ENCODE measurements at regions not wholly inside any gene's neighbourhood (a gene's known extent, or its start where the extent isn't known, plus 50 kb on each side); places are given as distances from the start of the nearest gene placed in this dataset.
"Not testable (repeated sequence)": the region's sequence is repeated elsewhere in the genome, so short reads cannot be mapped to it uniquely, and the experiment has no call there.

DNA sequence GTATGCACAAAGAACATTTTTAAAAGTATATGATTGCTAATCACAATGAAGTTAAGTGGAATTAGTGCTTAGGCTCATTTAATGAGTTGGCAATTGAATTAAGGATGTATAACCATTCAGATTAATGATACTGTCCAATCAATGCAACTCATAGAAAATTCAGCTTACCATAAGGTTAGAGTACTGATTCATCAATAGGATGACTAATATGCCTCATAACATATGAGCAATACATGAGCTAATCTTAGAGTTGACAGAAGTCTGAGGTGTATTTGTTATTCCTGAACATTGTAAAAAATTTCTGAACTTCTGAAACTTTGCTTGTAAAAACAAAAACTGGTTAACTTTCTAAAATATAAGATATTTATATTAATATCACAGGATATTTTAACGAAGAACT is 118.3 kb upstream of the NETO1 start:
- DNase-seq, result no peak
- no peak for ATAC-seq (ENCODE audit: low FRiP score)
- Histone ChIP-seq H3K4me1 (ENCODE audit: control insufficient read depth in 1 of 2, insufficient read depth in 2 of 2, low read length in 2 of 2) (no peaks in the 10 kb centered on the region), H3K27ac (ENCODE audit: low read depth in 1 of 2, low read length in 2 of 2) (no peak overlapping the region), H3K9me3 (ENCODE audit: control insufficient read depth, low read length) (no peaks in the 10 kb centered on the region), H3K4me3 (ENCODE audit: low read length in 2 of 2) (no peak overlapping the region), H3K27me3 (ENCODE audit: control insufficient read depth in 1 of 2, insufficient read depth in 2 of 2, low read length in 1 of 2) (no peaks in the 10 kb centered on the region), H3K36me3 (ENCODE audit: control insufficient read depth in 1 of 2, insufficient read depth in 2 of 2, low read length in 1 of 2) (no peaks in the 10 kb centered on the region)
- intact Hi-C loops (cut with DNase I), result no loop called here
- WGBS, 2 donors, result 75 to 85% methylated on average over 1 of the region's 1 CpG

DNA sequence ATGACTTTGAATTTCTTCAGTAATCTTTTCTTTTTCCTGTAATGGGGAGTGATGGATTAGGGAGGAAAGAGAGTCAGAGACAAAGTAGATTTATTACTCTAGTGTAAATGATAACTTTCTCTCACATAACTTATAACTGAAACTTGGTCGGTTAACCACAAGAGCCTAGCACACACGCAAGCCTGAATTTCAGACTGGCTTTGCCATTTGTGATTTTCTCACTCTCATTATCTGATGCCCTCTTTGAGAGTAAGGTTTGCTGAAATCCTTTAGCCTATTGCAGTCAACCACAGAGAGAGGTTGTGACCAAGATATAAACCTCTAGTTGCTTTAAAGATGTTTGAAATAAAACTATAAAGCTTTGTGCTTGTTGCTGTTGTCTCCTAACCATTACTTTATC is 117.9 kb upstream of the NETO1 start:
- no peaks in the 10 kb centered on the region for H3K9me3 ChIP-seq (ENCODE audit: control insufficient read depth, low read length)
- H3K27ac ChIP-seq (ENCODE audit: low read depth in 1 of 2, low read length in 2 of 2), result no peak overlapping the region
- no peaks in the 10 kb centered on the region for H3K4me1 ChIP-seq (ENCODE audit: control insufficient read depth in 1 of 2, insufficient read depth in 2 of 2, low read length in 2 of 2)
- WGBS, 2 donors, result 34 to 67% methylated on average over 2 of the region's 2 CpGs
- ATAC-seq (ENCODE audit: low FRiP score) (no peak), DNase-seq (no peak)
- H3K27me3 ChIP-seq (ENCODE audit: control insufficient read depth in 1 of 2, insufficient read depth in 2 of 2, low read length in 1 of 2), result no peaks in the 10 kb centered on the region
- intact Hi-C loops (cut with DNase I), result no loop called here
- H3K36me3 ChIP-seq (ENCODE audit: control insufficient read depth in 1 of 2, insufficient read depth in 2 of 2, low read length in 1 of 2), result no peaks in the 10 kb centered on the region
- no peak overlapping the region for H3K4me3 ChIP-seq (ENCODE audit: low read length in 2 of 2)

DNA sequence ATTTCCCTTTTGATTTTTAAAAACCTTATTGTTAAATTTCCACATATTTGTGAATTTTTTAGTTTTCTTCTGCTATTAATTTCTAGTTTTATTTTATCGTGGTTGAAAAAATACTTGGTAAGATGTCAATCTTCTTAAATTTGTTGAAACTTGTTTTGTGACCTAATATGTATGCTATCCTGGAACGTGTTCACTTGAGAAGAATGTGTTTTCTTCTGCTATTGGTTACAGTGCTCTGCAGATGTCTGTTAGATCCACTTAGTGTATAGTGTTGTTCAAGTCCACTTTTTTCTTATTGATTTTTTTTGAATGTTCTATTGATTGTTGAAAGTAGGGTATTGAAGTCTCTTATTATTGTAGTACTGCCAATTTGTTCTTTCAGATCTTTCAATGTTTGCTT is 116.5 kb upstream of the NETO1 start:
- H3K36me3 ChIP-seq (ENCODE audit: control insufficient read depth in 1 of 2, insufficient read depth in 2 of 2, low read length in 1 of 2), result no peaks in the 10 kb centered on the region
- no peaks in the 10 kb centered on the region for H3K4me1 ChIP-seq (ENCODE audit: control insufficient read depth in 1 of 2, insufficient read depth in 2 of 2, low read length in 2 of 2)
- DNase-seq (no peak), ATAC-seq (ENCODE audit: low FRiP score) (no peak)
- no peak overlapping the region for H3K4me3 ChIP-seq (ENCODE audit: low read length in 2 of 2)
- H3K27me3 ChIP-seq (ENCODE audit: control insufficient read depth in 1 of 2, insufficient read depth in 2 of 2, low read length in 1 of 2), result no peaks in the 10 kb centered on the region
- no peaks in the 10 kb centered on the region for H3K9me3 ChIP-seq (ENCODE audit: control insufficient read depth, low read length)
- intact Hi-C loops (cut with DNase I), result no loop called here
- no peak overlapping the region for H3K27ac ChIP-seq (ENCODE audit: low read depth in 1 of 2, low read length in 2 of 2)
- WGBS, 2 donors, result 72 to 73% methylated on average over 2 of the region's 2 CpGs

DNA sequence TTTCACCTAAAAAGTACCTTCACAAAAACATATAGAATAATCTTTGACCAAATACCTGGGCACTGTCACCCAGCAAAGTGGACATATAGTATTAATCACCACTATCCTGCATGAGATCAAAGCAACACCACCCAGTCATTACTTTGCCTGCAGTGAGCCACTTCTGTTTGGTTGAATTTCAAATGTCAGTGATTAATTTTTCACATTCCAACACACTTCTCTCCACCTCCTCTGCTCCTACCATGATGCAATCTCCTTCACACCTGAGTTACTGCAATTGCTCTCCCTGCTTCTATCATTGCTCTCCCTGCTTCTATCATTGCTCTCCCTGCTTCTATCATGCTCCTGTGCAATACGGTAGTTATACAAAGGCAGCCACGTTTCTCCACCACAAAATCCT is 106.1 kb upstream of the NETO1 start:
- peaks cover 2% of the 10 kb centered on the region for H3K9me3 ChIP-seq (ENCODE audit: control insufficient read depth, low read length)
- no peaks in the 10 kb centered on the region for H3K36me3 ChIP-seq (ENCODE audit: control insufficient read depth in 1 of 2, insufficient read depth in 2 of 2, low read length in 1 of 2)
- no peak overlapping the region for H3K27ac ChIP-seq (ENCODE audit: low read depth in 1 of 2, low read length in 2 of 2)
- DNase-seq (no peak), ATAC-seq (ENCODE audit: low FRiP score) (no peak)
- 73 to 77% methylated on average over 2 of the region's 2 CpGs for WGBS, 2 donors
- no peaks in the 10 kb centered on the region for H3K27me3 ChIP-seq (ENCODE audit: control insufficient read depth in 1 of 2, insufficient read depth in 2 of 2, low read length in 1 of 2)
- no peak overlapping the region for H3K4me3 ChIP-seq (ENCODE audit: low read length in 2 of 2)
- H3K4me1 ChIP-seq (ENCODE audit: control insufficient read depth in 1 of 2, insufficient read depth in 2 of 2, low read length in 2 of 2), result no peaks in the 10 kb centered on the region
- intact Hi-C loops (cut with DNase I), result no loop called here

DNA sequence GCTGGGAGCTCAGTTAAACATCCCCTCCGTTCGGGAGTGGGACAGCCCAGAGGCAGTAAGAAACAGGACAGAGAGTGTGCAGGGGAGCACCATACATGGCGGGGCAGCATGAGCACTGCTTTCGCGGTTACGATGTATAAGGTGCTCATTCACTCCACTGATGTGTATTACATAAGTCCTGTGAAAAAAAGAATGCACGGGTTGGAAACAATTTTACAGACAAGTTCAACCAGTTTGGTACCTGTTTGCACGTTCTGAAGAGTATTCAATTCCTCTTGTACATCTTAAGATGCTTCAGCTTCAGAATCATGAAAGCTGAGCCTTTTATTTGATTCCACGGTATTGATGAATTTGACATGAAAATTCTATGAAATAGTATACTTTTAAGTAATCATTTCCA is 97.8 kb upstream of the NETO1 start:
- intact Hi-C loops (cut with DNase I), result no loop called here
- H3K27me3 ChIP-seq (ENCODE audit: control insufficient read depth in 1 of 2, insufficient read depth in 2 of 2, low read length in 1 of 2), result no peaks in the 10 kb centered on the region
- H3K4me3 ChIP-seq (ENCODE audit: low read length in 2 of 2), result no peak overlapping the region
- DNase-seq, result no peak
- no peaks in the 10 kb centered on the region for H3K36me3 ChIP-seq (ENCODE audit: control insufficient read depth in 1 of 2, insufficient read depth in 2 of 2, low read length in 1 of 2)
- no peak overlapping the region for H3K27ac ChIP-seq (ENCODE audit: low read depth in 1 of 2, low read length in 2 of 2)
- no peaks in the 10 kb centered on the region for H3K4me1 ChIP-seq (ENCODE audit: control insufficient read depth in 1 of 2, insufficient read depth in 2 of 2, low read length in 2 of 2)
- peaks cover 4% of the 10 kb centered on the region for H3K9me3 ChIP-seq (ENCODE audit: control insufficient read depth, low read length)
- 86 to 87% methylated on average over 9 of the region's 9 CpGs for WGBS, 2 donors
- no peak for ATAC-seq (ENCODE audit: low FRiP score)

DNA sequence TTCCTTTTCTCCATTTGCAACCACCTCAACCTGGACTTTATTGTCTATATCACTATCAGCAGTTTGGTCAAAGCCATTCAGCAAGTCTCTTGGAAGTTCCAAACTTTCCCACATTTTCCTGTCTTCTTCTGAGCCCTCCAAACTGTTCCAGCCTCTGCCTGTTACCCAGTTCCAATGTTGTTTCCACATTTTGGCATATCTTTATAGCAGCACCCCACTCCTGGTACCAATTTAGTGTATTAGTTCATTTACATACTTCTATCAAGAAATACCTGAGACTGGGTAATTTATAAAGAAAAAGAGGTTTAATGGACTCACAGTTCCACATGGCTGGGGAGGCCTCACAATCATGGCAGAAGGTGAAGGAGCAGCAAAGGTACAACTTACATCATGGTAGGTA is 90.4 kb upstream of the NETO1 start:
- H3K27me3 ChIP-seq (ENCODE audit: control insufficient read depth in 1 of 2, insufficient read depth in 2 of 2, low read length in 1 of 2); H3K4me1 ChIP-seq (ENCODE audit: control insufficient read depth in 1 of 2, insufficient read depth in 2 of 2, low read length in 2 of 2); H3K4me3 ChIP-seq (ENCODE audit: low read length in 2 of 2); H3K36me3 ChIP-seq (ENCODE audit: control insufficient read depth in 1 of 2, insufficient read depth in 2 of 2, low read length in 1 of 2); intact Hi-C loops (cut with DNase I); H3K27ac ChIP-seq (ENCODE audit: low read depth in 1 of 2, low read length in 2 of 2); ATAC-seq (ENCODE audit: low FRiP score); H3K9me3 ChIP-seq (ENCODE audit: control insufficient read depth, low read length); DNase-seq: not testable (repeated sequence)

DNA sequence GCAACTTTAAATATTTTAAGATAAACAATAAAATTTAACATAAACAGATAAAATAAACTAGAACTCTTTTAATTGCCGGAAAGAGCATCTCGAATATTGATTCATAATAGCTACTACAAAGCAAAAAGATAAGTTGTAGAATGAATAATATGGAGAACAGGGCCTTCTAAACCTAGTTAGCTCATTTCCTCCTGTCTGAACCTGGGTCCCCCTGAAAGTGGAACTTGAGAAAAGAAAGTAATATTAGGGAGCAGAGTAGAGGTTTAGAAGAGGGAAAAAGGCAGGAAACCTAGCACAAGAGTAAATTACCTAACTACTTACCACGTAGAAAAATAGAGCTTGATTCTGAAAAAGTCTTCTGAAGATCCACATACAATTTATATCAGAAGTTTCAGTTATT is 80.7 kb upstream of the NETO1 start:
- Histone ChIP-seq H3K36me3 (ENCODE audit: control insufficient read depth in 1 of 2, insufficient read depth in 2 of 2, low read length in 1 of 2) (no peaks in the 10 kb centered on the region), H3K27me3 (ENCODE audit: control insufficient read depth in 1 of 2, insufficient read depth in 2 of 2, low read length in 1 of 2) (no peaks in the 10 kb centered on the region), H3K9me3 (ENCODE audit: control insufficient read depth, low read length) (no peaks in the 10 kb centered on the region), H3K27ac (ENCODE audit: low read depth in 1 of 2, low read length in 2 of 2) (no peak overlapping the region), H3K4me1 (ENCODE audit: control insufficient read depth in 1 of 2, insufficient read depth in 2 of 2, low read length in 2 of 2) (no peaks in the 10 kb centered on the region), H3K4me3 (ENCODE audit: low read length in 2 of 2) (no peak overlapping the region)
- intact Hi-C loops (cut with DNase I), result no loop called here
- ATAC-seq (ENCODE audit: low FRiP score) (no peak), DNase-seq (no peak)
- 47 to 68% methylated on average over 3 of the region's 3 CpGs for WGBS, 2 donors

DNA sequence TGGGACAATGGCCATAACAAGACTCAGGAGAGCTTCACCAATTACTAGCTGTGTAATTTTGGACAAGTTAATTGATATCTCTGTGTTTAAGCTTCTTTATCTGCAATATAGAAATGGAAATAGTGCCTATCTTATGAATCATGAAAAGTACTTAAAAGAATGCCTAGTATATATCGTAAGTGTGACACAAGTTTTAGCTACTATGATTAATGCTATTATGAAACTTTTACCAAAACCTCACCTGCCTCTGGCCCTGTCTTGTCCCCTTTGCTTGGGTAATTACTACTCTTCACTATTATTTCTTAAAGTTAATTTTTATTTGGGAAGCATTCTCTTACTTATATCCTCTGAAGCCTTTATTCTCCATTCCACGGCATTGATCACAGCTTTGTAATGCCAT is 75.0 kb upstream of the NETO1 start:
- Histone ChIP-seq H3K27ac (ENCODE audit: low read depth in 1 of 2, low read length in 2 of 2) (no peak overlapping the region), H3K4me1 (ENCODE audit: control insufficient read depth in 1 of 2, insufficient read depth in 2 of 2, low read length in 2 of 2) (no peaks in the 10 kb centered on the region), H3K9me3 (ENCODE audit: control insufficient read depth, low read length) (no peaks in the 10 kb centered on the region), H3K27me3 (ENCODE audit: control insufficient read depth in 1 of 2, insufficient read depth in 2 of 2, low read length in 1 of 2) (no peaks in the 10 kb centered on the region), H3K36me3 (ENCODE audit: control insufficient read depth in 1 of 2, insufficient read depth in 2 of 2, low read length in 1 of 2) (no peaks in the 10 kb centered on the region), H3K4me3 (ENCODE audit: low read length in 2 of 2) (no peak overlapping the region)
- whole genome bisulfite sequencing, 2 donors, result 88 to 91% methylated on average over 2 of the region's 2 CpGs
- no peak for ATAC-seq (ENCODE audit: low FRiP score)
- no peak for DNase-seq
- intact Hi-C loops (cut with DNase I), result no loop called here

DNA sequence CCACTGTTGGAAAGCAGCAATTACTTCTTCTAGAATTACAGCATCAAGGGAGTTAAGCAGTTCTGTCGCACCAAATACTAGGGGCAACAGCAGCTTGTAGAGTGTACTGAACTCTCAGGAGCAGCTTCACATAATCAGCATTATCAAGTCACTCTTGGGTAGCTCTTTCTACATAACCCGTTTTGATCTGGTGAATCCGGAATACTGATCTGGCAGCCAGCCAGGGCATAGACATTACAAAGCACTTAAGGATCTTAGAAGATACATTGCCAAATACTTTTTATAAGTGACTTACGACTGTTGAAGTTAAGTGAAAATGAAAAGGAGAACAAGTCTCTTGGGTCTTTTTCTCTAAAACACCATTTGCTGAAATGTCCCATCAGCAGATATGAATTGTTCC is 73.2 kb upstream of the NETO1 start:
- no peaks in the 10 kb centered on the region for H3K36me3 ChIP-seq (ENCODE audit: control insufficient read depth in 1 of 2, insufficient read depth in 2 of 2, low read length in 1 of 2)
- ATAC-seq (ENCODE audit: low FRiP score), result no peak

DNA sequence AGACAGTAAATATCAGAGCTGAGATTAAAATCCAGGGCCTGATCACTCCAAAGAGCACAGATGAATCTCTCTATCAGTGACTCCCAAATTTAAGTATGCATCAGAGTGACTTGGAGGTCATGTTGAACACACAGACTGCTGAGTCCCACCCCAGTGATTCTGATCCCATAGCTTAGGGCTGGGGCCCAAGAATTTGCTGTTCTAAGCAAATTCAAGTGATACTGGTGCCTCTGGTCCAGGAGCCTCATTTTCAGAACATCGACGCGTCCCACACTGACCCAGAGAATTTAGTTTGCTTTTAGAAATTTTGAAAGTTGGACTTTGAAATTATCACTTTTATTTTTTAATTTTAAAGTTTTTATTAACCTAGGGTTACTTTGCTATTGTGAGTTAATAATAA is 72.7 kb upstream of the NETO1 start:
- no peaks in the 10 kb centered on the region for H3K4me1 ChIP-seq (ENCODE audit: control insufficient read depth in 1 of 2, insufficient read depth in 2 of 2, low read length in 2 of 2)
- no peaks in the 10 kb centered on the region for H3K9me3 ChIP-seq (ENCODE audit: control insufficient read depth, low read length)
- intact Hi-C loops (cut with DNase I), result no loop called here
- 94 to 95% methylated on average over 3 of the region's 3 CpGs for WGBS, 2 donors
- DNase-seq, result no peak
- H3K4me3 ChIP-seq (ENCODE audit: low read length in 2 of 2), result no peak overlapping the region
- ATAC-seq (ENCODE audit: low FRiP score), result no peak
- H3K27ac ChIP-seq (ENCODE audit: low read depth in 1 of 2, low read length in 2 of 2), result no peak overlapping the region
- no peaks in the 10 kb centered on the region for H3K27me3 ChIP-seq (ENCODE audit: control insufficient read depth in 1 of 2, insufficient read depth in 2 of 2, low read length in 1 of 2)
- no peaks in the 10 kb centered on the region for H3K36me3 ChIP-seq (ENCODE audit: control insufficient read depth in 1 of 2, insufficient read depth in 2 of 2, low read length in 1 of 2)

More for the DNA sequence above, 73.2 kb upstream of the NETO1 start:
- H3K4me3 ChIP-seq (ENCODE audit: low read length in 2 of 2), result no peak overlapping the region
- WGBS, 2 donors, result 63 to 66% methylated on average over 4 of the region's 4 CpGs
- H3K4me1 ChIP-seq (ENCODE audit: control insufficient read depth in 1 of 2, insufficient read depth in 2 of 2, low read length in 2 of 2), result no peaks in the 10 kb centered on the region
- DNase-seq, result no peak
- no peak overlapping the region for H3K27ac ChIP-seq (ENCODE audit: low read depth in 1 of 2, low read length in 2 of 2)
- no peaks in the 10 kb centered on the region for H3K9me3 ChIP-seq (ENCODE audit: control insufficient read depth, low read length)
- intact Hi-C loops (cut with DNase I), result no loop called here
- H3K27me3 ChIP-seq (ENCODE audit: control insufficient read depth in 1 of 2, insufficient read depth in 2 of 2, low read length in 1 of 2), result no peaks in the 10 kb centered on the region

Data from aorta (tissue), 5 donors.